Hepatocyte (in vitro differentiated cells): ENCODE measurements at regions not wholly inside any gene's neighbourhood (a gene's known extent, or its start where the extent isn't known, plus 50 kb on each side); places are given as distances from the start of the nearest gene placed in this dataset.

ENCODE experiments used
- DNase-seq: peaks from one replicate; pipeline ENCODE4 v3.0.0-alpha.2; 2016; ENCODE audit warnings: low spot score
- H2AFZ ChIP-seq: fragments of 200-600 bp; sonication (generic); 2 replicates; pipeline ENCODE4 v1.6.0; 2016; ENCODE audit warnings: antibody characterized with exemption, mild to moderate bottlenecking
- H3K27ac ChIP-seq: fragments of 200-600 bp; sonication (generic); 2 replicates; pipeline ENCODE4 v1.5.1; 2016; ENCODE audit warnings: mild to moderate bottlenecking
- H3K27me3 ChIP-seq: fragments of 200-600 bp; sonication (generic); 2 replicates; pipeline ENCODE4 v1.6.1; 2016
- H3K36me3 ChIP-seq: fragments of 200-600 bp; sonication (generic); replicated peaks from 2 replicates; pipeline ENCODE4 v1.5.1; 2016; ENCODE audit warnings: low read depth; ENCODE audit not compliant: insufficient read depth
- H3K4me1 ChIP-seq: fragments of 200-600 bp; sonication (generic); 2 replicates; pipeline ENCODE4 v1.5.1; 2016; ENCODE audit warnings: mild to moderate bottlenecking, moderate library complexity; ENCODE audit not compliant: insufficient read depth
- H3K4me2 ChIP-seq: fragments of 200-600 bp; sonication (generic); 2 replicates; pipeline ENCODE4 v1.6.0; 2016
- H3K4me3 ChIP-seq: fragments of 200-600 bp; sonication (generic); 2 replicates; pipeline ENCODE4 v1.5.1; 2016; ENCODE audit warnings: mild to moderate bottlenecking
- H3K79me2 ChIP-seq: fragments of 200-600 bp; sonication (generic); 2 replicates; pipeline ENCODE4 v1.6.0; 2017; ENCODE audit warnings: mild to moderate bottlenecking
- H3K9me2 ChIP-seq: fragments of 200-600 bp; sonication (generic); replicated peaks from 2 replicates; pipeline ENCODE4 v1.6.0; 2017; ENCODE audit warnings: mild to moderate bottlenecking; ENCODE audit not compliant: insufficient read depth
- H3K9me3 ChIP-seq: fragments of 200-600 bp; sonication (generic); 2 replicates; pipeline ENCODE4 v1.5.1; 2016; ENCODE audit warnings: low read depth, mild to moderate bottlenecking
- H4K20me1 ChIP-seq: fragments of 200-600 bp; sonication (generic); 2 replicates; pipeline ENCODE4 v1.6.0; 2016; ENCODE audit warnings: mild to moderate bottlenecking; ENCODE audit not compliant: insufficient read depth, poor library complexity, severe bottlenecking
- EZH2 ChIP-seq: fragments of 200-600 bp; sonication (generic); IDR thresholded peaks from 2 replicates; pipeline ENCODE4 v1.6.1; 2016; ENCODE audit warnings: antibody characterized with exemption, mild to moderate bottlenecking, borderline replicate concordance
- EZH2phosphoT487 ChIP-seq: fragments of 200-600 bp; sonication (generic); IDR thresholded peaks from one replicate; pipeline ENCODE4 v1.6.1; 2018; ENCODE audit warnings: antibody characterized with exemption, mild to moderate bottlenecking, low read depth, moderate library complexity; ENCODE audit not compliant: unreplicated experiment, severe bottlenecking
- WGBS: methylation state at CpG from one replicate; pipeline ENCODE4 v1.1.6; 2016; ENCODE audit warnings: low lambda C conversion rate; ENCODE audit errors: missing lambda C conversion rate; 5-methylcytosine and 5-hydroxymethylcytosine counted together
- TF ChIP-seq, protein P1 (sequence below): fragments of 200-600 bp; sonication (generic); IDR thresholded peaks from 2 replicates; pipeline ENCODE4 v1.5.1; 2016; ENCODE audit warnings: antibody characterized with exemption, mild to moderate bottlenecking; ENCODE audit not compliant: poor library complexity

DNA sequence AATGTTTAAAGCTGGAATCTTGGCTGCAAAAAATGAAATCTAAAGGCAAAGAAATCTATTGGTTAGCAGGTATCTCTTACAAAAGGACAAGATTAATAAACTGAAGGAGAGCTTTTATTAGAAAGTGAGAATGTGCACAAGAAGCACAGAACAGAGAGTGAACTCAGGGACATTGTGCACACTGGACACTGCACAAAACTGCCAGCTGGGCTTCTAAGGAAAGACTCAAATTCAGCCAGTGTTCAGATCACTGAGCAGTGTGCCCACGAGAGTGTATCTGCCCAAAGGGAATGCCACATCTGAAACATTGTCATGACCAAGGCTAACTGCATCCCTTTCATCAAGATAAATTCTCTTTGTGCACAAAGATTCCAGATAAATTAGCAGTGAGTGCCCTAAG lies 129.7 kb upstream of the KCNH7 start:
- WGBS = 0% methylated on average over 1 of the region's 1 CpG
- Histone ChIP-seq H3K27me3 (no peaks in the 10 kb centered on the region), H3K27ac (no peak overlapping the region), H3K4me2 (no peak overlapping the region), H2AFZ (no peak overlapping the region), H3K9me3 (no peaks in the 10 kb centered on the region), H3K4me3 (no peak overlapping the region), H3K9me2 (no peaks in the 10 kb centered on the region), H3K4me1 (no peaks in the 10 kb centered on the region), H3K79me2 (no peaks in the 10 kb centered on the region), H4K20me1 (no peaks in the 10 kb centered on the region), H3K36me3 (no peaks in the 10 kb centered on the region)
- TF ChIP-seq EZH2 (no peak), EZH2phosphoT487 (no peak)
- TF ChIP-seq, protein P1, sequence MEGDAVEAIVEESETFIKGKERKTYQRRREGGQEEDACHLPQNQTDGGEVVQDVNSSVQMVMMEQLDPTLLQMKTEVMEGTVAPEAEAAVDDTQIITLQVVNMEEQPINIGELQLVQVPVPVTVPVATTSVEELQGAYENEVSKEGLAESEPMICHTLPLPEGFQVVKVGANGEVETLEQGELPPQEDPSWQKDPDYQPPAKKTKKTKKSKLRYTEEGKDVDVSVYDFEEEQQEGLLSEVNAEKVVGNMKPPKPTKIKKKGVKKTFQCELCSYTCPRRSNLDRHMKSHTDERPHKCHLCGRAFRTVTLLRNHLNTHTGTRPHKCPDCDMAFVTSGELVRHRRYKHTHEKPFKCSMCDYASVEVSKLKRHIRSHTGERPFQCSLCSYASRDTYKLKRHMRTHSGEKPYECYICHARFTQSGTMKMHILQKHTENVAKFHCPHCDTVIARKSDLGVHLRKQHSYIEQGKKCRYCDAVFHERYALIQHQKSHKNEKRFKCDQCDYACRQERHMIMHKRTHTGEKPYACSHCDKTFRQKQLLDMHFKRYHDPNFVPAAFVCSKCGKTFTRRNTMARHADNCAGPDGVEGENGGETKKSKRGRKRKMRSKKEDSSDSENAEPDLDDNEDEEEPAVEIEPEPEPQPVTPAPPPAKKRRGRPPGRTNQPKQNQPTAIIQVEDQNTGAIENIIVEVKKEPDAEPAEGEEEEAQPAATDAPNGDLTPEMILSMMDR = no peak
- DNase-seq = no peak

DNA sequence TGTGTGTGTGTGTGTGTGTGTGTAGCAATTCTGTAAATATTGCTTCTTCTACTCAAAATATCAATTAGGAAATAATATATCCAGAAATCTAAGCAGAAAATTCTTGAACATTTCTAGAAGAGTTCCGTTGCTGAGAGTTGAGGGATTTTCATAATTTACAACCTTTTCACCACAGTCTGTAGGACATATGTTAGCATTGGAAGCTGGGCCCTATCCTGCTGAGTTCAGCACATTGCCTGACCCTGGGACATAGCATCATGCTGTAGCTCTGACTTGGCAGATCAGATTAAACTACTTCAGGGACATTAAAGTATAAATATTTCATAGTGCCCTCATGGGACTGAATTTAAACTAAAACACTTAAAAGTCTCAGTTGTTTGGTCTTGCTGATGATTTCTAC lies 129.2 kb upstream of the KCNH7 start:
- H3K9me3 ChIP-seq = no peaks in the 10 kb centered on the region
- no peak overlapping the region for H3K27ac ChIP-seq
- no peaks in the 10 kb centered on the region for H3K27me3 ChIP-seq
- no peaks in the 10 kb centered on the region for H3K36me3 ChIP-seq
- no peak for DNase-seq
- TF ChIP-seq EZH2phosphoT487 (no peak), EZH2 (no peak)
- TF ChIP-seq, protein P1 = no peak
- H3K4me2 ChIP-seq = no peak overlapping the region
- no peaks in the 10 kb centered on the region for H4K20me1 ChIP-seq
- H3K4me3 ChIP-seq = no peak overlapping the region
- H3K4me1 ChIP-seq = no peaks in the 10 kb centered on the region
- WGBS = 56% methylated on average over 1 of the region's 1 CpG
- H3K79me2 ChIP-seq = no peaks in the 10 kb centered on the region
- H3K9me2 ChIP-seq = no peaks in the 10 kb centered on the region
- H2AFZ ChIP-seq = no peak overlapping the region

DNA sequence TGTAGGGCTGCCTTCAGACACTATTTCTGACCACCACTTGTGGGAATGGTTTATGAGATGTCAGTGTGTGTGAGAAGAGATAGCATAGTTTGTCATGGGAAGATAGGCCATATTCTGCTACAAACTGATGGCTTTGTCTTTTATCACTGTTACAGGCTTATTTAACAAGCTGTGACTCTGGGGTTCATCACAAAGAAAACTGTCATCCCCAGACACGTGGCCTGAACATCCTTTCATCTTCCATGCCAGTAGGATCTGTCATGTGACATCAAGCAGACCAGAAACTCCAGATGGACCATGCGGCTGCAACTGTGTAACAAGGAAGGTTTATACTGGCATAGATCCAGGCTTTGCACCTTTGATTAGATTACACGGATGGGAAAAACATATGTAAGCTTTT lies 128.6 kb upstream of the KCNH7 start:
- H3K9me3 ChIP-seq = no peaks in the 10 kb centered on the region
- H3K27me3 ChIP-seq = no peaks in the 10 kb centered on the region
- no peak for DNase-seq
- H3K4me2 ChIP-seq = no peak overlapping the region
- H3K4me1 ChIP-seq = no peaks in the 10 kb centered on the region
- no peak overlapping the region for H2AFZ ChIP-seq
- no peaks in the 10 kb centered on the region for H3K36me3 ChIP-seq
- H4K20me1 ChIP-seq = no peaks in the 10 kb centered on the region
- H3K79me2 ChIP-seq = no peaks in the 10 kb centered on the region
- H3K27ac ChIP-seq = no peak overlapping the region
- no peaks in the 10 kb centered on the region for H3K9me2 ChIP-seq
- WGBS = 15% methylated on average over 3 of the region's 3 CpGs
- no peak overlapping the region for H3K4me3 ChIP-seq
- no peak for TF ChIP-seq EZH2phosphoT487
- TF ChIP-seq, protein P1 = no peak

DNA sequence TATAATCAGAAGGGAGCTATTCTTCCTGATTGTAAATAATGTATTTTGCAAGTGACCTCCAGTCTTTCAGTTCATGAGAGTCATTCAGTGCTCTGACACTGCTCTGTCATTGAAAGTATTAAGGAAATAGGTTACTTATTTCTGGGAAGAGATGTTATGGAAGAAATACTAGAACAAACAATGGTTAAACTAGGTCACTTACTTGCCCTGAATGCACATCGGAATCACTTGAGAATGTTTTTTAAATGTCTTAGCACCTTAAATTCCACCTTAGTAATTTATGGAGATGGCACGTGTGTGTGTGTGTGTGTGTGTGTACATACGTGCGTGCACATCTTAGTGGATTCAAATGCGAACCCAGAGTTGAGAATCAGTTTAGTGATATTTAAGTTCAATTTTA lies 126.6 kb upstream of the KCNH7 start:
- H2AFZ ChIP-seq = no peak overlapping the region
- no peaks in the 10 kb centered on the region for H3K9me3 ChIP-seq
- H3K4me1 ChIP-seq = no peaks in the 10 kb centered on the region
- 66% methylated on average over 5 of the region's 5 CpGs for WGBS
- no peak overlapping the region for H3K27ac ChIP-seq
- no peaks in the 10 kb centered on the region for H3K27me3 ChIP-seq
- H3K4me2 ChIP-seq = no peak overlapping the region
- no peak for TF ChIP-seq EZH2phosphoT487
- TF ChIP-seq, protein P1 = no peak
- TF ChIP-seq EZH2 = no peak
- no peaks in the 10 kb centered on the region for H3K36me3 ChIP-seq
- H4K20me1 ChIP-seq = no peaks in the 10 kb centered on the region
- no peaks in the 10 kb centered on the region for H3K79me2 ChIP-seq
- no peaks in the 10 kb centered on the region for H3K9me2 ChIP-seq
- DNase-seq = no peak
- H3K4me3 ChIP-seq = no peak overlapping the region
